ENCODE measurements at regions not wholly inside any gene's neighbourhood (a gene's known extent, or its start where the extent isn't known, plus 50 kb on each side); places are given as distances from the start of the nearest gene placed in this dataset.

- TF ChIP-seq YY1 (IDR thresholded peaks at IDR 0.05; ENCODE audit: low read depth, low read length) (no peak), EGR1 (IDR thresholded peaks at IDR 0.05; ENCODE audit: borderline replicate concordance in 1 of 2, low read depth in 2 of 2, low read length in 2 of 2) (no peak), CREM (IDR thresholded peaks at IDR 0.05; ENCODE audit: low read depth) (no peak), ZBTB33 (IDR thresholded peaks at IDR 0.05) (no peak), POLR2A (IDR thresholded peaks at IDR 0.05; ENCODE audit: low read depth, low read length) (no peak), RAD21 (IDR thresholded peaks at IDR 0.05; ENCODE audit: insufficient read depth, low read depth, low read length) (no peak)
These were observed 519.7 kb upstream of the PRMT6 start (continued) for GRCh38 chr1:106536741-106537140.

GRCh38 chr1:106548726-106549125 lies 507.7 kb upstream of the PRMT6 start:
- SMC1A ChIA-PET (ENCODE audit: uncharacterized antibody, unreplicated experiment) = interaction anchor here (0.8 kb wide), 1 partner anchor 57 kb away, joined by 3 read pairs; no protein-coding TSS in a partner anchor
- no peak overlapping the region for H3K4me3 ChIP-seq
- H3K9ac ChIP-seq (ENCODE audit: control insufficient read depth, insufficient read depth, low read length) = no peak overlapping the region
- H3K4me2 ChIP-seq (ENCODE audit: control insufficient read depth, insufficient read depth) = no peak overlapping the region
- no peak overlapping the region for H3K27ac ChIP-seq (ENCODE audit: control insufficient read depth, insufficient read depth)
- no peaks in the 10 kb centered on the region for H3K79me2 ChIP-seq (ENCODE audit: control insufficient read depth, insufficient read depth, low read length)
- no peak overlapping the region for H2AFZ ChIP-seq (ENCODE audit: control insufficient read depth, low read depth, low read length)
- TF ChIP-seq YBX1 (IDR thresholded peaks at IDR 0.05) (no peak), CHD2 (IDR thresholded peaks at IDR 0.05; ENCODE audit: borderline replicate concordance, low read depth, low read length) (no peak)
- no peaks in the 10 kb centered on the region for H4K20me1 ChIP-seq (ENCODE audit: control insufficient read depth, insufficient read depth)
- BruUV-seq (replicated peaks) = no TSS peak
- ATAC-seq (no peak), FAIRE-seq (no peak), DNase-seq (ENCODE audit: low read depth, low spot score) (no peak)
- POLR2A ChIA-PET = no interaction called here
- RAD21 ChIA-PET (ENCODE audit: unreplicated experiment) = no interaction called here
- intact Hi-C loops (cut with micrococcal nuclease; ENCODE audit: unreplicated experiment) (no loop called here), in situ Hi-C loops (cut with MboI) (no loop called here)
- no peaks in the 10 kb centered on the region for H3K36me3 ChIP-seq (ENCODE audit: control insufficient read depth in 2 of 2, insufficient read depth in 2 of 2, low read length in 1 of 2)
- H3K4me1 ChIP-seq (ENCODE audit: control insufficient read depth, insufficient read depth, low read length) = no peaks in the 10 kb centered on the region
- H3K9me3 ChIP-seq (replicated peaks; ENCODE audit: control insufficient read depth, insufficient read depth, low read length) = no peaks in the 10 kb centered on the region
- no peaks in the 10 kb centered on the region for H3K27me3 ChIP-seq (replicated peaks in 1 of 2; ENCODE audit: control insufficient read depth in 2 of 2, insufficient read depth in 2 of 2, low read length in 1 of 2)
- 35% methylated on average over 1 of the region's 1 CpG for WGBS (ENCODE audit: insufficient coverage, insufficient replicate concordance, low lambda C conversion rate, missing lambda C conversion rate)
- CTCF ChIA-PET = no interaction called here

All from GM12878 (cell line).